GM10248 (cell line): ENCODE measurements at regions not wholly inside any gene's neighbourhood (a gene's known extent, or its start where the extent isn't known, plus 50 kb on each side); places are given as distances from the start of the nearest gene placed in this dataset.

Experiments
- CTCF ChIA-PET: fragments of 300-600 bp; sonication (Branson Sonifier 250); formaldehyde crosslinking; extraction: SDS; loops from one replicate; lab custom pipeline; 2021; ENCODE audit warnings: antibody characterized with exemption; lab: Yijun Ruan, JAX
- POLR2A ChIA-PET: fragments of 350-650 bp; sonication (Branson Sonifier 250); formaldehyde crosslinking; extraction: SDS; loops from one replicate; lab custom pipeline; 2020; ENCODE audit warnings: antibody characterized with exemption; lab: Yijun Ruan, JAX
- DNase-seq: peaks from one replicate; pipeline ENCODE4 v3.0.0; 2012; ENCODE audit errors: extremely low spot score
- TF ChIP-seq, protein P1 (sequence below): IDR thresholded peaks from 2 replicates; pipeline ENCODE4 v1.5.1; 2012; ENCODE audit warnings: mild to moderate bottlenecking, low read depth; ENCODE audit errors: extremely low read depth, missing control alignments, control extremely low read depth

DNA sequence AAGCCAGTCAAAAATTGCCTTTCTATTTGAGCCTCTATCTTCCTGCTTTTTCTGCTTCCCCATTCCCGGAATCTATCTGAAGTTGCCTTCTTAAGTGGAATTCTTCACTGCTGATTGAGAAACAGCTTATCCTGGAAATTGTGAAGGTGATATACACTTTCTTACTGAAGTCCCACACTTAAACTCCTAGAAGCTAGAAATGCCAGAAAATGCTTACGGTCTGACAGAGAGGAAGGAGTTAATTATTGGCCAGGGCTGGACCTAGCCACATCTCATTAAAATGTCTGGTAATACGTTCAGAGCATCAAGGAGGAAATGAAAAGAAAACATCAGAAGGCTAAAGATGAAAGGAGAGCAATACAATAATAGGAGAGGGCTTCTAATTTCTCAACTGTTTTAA lies 292.5 kb upstream of the SNX7 start:
- CTCF ChIA-PET = no interaction called here

DNA sequence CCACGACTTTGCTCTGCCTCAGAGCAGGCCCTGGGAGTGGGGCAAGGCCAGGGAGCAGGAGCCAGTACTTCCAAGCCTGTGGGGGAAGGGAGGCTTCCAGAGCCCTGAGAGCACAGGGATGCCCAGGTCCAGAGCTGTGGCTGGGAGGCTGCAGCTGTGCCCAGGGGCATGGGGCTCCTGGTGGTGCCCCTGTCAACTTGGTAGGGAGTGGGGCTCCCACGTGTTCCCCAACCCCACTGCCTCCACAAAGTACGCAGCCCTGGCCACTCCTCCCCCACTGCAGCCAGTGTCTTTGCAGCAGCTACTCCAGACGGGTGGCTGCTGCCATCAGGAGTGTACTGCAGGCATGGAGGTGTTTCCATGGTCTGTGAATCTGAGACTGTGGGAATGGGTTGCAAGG lies 294.1 kb upstream of the SNX7 start:
- TF ChIP-seq, protein P1, sequence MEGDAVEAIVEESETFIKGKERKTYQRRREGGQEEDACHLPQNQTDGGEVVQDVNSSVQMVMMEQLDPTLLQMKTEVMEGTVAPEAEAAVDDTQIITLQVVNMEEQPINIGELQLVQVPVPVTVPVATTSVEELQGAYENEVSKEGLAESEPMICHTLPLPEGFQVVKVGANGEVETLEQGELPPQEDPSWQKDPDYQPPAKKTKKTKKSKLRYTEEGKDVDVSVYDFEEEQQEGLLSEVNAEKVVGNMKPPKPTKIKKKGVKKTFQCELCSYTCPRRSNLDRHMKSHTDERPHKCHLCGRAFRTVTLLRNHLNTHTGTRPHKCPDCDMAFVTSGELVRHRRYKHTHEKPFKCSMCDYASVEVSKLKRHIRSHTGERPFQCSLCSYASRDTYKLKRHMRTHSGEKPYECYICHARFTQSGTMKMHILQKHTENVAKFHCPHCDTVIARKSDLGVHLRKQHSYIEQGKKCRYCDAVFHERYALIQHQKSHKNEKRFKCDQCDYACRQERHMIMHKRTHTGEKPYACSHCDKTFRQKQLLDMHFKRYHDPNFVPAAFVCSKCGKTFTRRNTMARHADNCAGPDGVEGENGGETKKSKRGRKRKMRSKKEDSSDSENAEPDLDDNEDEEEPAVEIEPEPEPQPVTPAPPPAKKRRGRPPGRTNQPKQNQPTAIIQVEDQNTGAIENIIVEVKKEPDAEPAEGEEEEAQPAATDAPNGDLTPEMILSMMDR = no peak
- CTCF ChIA-PET = interaction anchor here (1.2 to 2.0 kb wide), 2 partner anchors 9 to 19 kb away, joined by 3 to 10 read pairs; no protein-coding TSS in a partner anchor
- POLR2A ChIA-PET = no interaction called here
- DNase-seq = no peak

More for the DNA sequence above, 292.5 kb upstream of the SNX7 start:
- POLR2A ChIA-PET = no interaction called here
- DNase-seq = no peak
- TF ChIP-seq, protein P1 = no peak

DNA sequence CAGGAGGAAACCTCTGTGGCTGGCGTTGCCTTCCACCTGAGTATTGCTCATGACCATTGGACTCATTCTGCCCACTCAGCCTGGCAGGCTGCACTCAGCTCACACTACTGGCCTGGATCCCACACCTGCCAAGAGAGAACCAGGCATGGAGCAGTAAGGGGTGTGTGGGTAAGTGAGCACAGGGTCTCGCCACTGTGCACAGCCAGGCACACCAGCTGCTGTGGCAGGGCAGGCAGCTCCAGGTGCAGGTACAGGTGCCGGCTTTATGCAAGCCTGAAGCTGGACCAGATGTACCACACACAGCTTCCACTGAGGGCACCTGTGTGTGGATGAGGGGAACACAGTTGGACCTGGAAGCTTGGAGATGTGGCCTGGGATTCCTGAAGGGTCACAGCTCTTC lies 295.2 kb upstream of the SNX7 start:
- ChIA-PET POLR2A (no interaction called here), CTCF (interaction anchor here (1.0 kb wide), 1 partner anchor 13 kb away, joined by 3 read pairs; no protein-coding TSS in a partner anchor)
- TF ChIP-seq, protein P1 = no peak
- DNase-seq = no peak

GRCh38 chr1:98364544-98364943 lies 297.0 kb upstream of the SNX7 start:
- DNase-seq = no peak
- TF ChIP-seq, protein P1 = no peak
- CTCF ChIA-PET = no interaction called here
- POLR2A ChIA-PET = no interaction called here

DNA sequence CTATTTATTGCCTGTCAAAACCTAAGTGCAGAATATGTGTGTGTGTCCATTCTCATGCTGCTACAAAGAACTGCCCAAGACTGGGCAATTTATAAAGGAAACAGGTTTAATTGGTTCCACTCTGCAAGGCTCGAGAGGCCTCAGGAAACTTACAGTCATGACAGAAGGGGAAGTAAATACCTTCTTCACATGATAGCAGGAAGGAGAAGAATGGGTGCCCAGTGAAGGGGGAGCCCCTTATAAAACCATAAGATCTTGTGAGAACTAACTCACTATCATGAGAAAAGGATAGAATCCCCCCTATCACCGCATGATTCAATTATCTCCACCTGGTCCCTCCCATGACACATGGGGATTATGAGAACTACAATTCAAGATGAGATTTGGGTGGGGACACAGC lies 300.7 kb upstream of the SNX7 start:
- no peak for DNase-seq
- POLR2A ChIA-PET = no interaction called here
- CTCF ChIA-PET = no interaction called here
- TF ChIP-seq, protein P1 = no peak

- CTCF ChIA-PET = no interaction called here
- POLR2A ChIA-PET = no interaction called here
- TF ChIP-seq, protein P1 = no peak
- DNase-seq = no peak
Measured at GRCh38 chr1:98355656-98356383, 305.7 kb upstream of the SNX7 start.
